ENCODE measurements at regions not wholly inside any gene's neighbourhood (a gene's known extent, or its start where the extent isn't known, plus 50 kb on each side); places are given as distances from the start of the nearest gene placed in this dataset.

DNA sequence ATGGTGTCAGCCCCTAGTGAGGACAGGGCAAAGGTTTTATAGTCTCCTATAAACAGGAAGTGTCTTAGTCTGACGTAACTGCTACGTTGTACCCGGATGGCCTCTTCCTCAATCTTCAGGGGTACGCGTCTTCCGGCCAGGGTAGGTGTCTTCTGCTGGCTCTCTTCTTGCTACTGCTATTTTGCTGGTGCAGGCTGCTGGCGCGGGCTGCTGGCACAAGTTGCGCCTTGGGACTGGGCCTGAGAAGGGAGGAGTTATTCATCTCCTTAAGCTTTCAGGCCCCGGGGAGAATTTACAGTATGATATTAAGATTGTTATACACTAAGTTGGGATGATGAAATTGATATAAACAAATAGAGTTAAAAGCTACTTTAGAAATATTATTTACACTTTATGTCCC lies 74.4 kb downstream of the HDGFL1 start:
- TF ChIP-seq TEAD1 (CRISPR knock-in tag; IDR thresholded peaks at IDR 0.05) = no peak
- TF ChIP-seq, protein P1, sequence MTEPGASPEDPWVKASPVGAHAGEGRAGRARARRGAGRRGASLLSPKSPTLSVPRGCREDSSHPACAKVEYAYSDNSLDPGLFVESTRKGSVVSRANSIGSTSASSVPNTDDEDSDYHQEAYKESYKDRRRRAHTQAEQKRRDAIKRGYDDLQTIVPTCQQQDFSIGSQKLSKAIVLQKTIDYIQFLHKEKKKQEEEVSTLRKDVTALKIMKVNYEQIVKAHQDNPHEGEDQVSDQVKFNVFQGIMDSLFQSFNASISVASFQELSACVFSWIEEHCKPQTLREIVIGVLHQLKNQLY (CRISPR knock-in tag; IDR thresholded peaks at IDR 0.05) = no peak
- TF ChIP-seq SMAD4 (CRISPR knock-in tag; IDR thresholded peaks at IDR 0.05) = no peak
- no peak for TF ChIP-seq SMAD3 (CRISPR knock-in tag; IDR thresholded peaks at IDR 0.05; ENCODE audit: borderline replicate concordance)
- no peak for TF ChIP-seq ATF1 (CRISPR knock-in tag; IDR thresholded peaks at IDR 0.05)
- TF ChIP-seq, protein P2, sequence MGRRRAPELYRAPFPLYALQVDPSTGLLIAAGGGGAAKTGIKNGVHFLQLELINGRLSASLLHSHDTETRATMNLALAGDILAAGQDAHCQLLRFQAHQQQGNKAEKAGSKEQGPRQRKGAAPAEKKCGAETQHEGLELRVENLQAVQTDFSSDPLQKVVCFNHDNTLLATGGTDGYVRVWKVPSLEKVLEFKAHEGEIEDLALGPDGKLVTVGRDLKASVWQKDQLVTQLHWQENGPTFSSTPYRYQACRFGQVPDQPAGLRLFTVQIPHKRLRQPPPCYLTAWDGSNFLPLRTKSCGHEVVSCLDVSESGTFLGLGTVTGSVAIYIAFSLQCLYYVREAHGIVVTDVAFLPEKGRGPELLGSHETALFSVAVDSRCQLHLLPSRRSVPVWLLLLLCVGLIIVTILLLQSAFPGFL (CRISPR knock-in tag; IDR thresholded peaks at IDR 0.05; ENCODE audit: borderline replicate concordance) = no peak
- ATAC-seq = no peak
- CTCF ChIA-PET = no interaction called here
- DNase-seq (ENCODE audit: low spot score) = no peak
- no peaks in the 10 kb centered on the region for H3K36me3 Mint-ChIP-seq
- POLR2A ChIA-PET = no interaction called here
- peaks cover 16% of the 10 kb centered on the region for H3K4me1 Mint-ChIP-seq
- no peak overlapping the region for H3K27ac Mint-ChIP-seq
- H3K27me3 Mint-ChIP-seq (ENCODE audit: low read depth) = no peaks in the 10 kb centered on the region
- H3K9me3 Mint-ChIP-seq = no peaks in the 10 kb centered on the region
- no peak overlapping the region for H3K4me3 Mint-ChIP-seq

- no peak for TF ChIP-seq SMAD4 (CRISPR knock-in tag; IDR thresholded peaks at IDR 0.05)
- no peak for TF ChIP-seq JUN (CRISPR knock-in tag; IDR thresholded peaks at IDR 0.05)
- no peak for TF ChIP-seq KAT7 (CRISPR knock-in tag; IDR thresholded peaks at IDR 0.05; ENCODE audit: borderline replicate concordance)
- TF ChIP-seq PRRX2 (CRISPR knock-in tag; IDR thresholded peaks at IDR 0.05) = no peak
- TF ChIP-seq, protein P3, sequence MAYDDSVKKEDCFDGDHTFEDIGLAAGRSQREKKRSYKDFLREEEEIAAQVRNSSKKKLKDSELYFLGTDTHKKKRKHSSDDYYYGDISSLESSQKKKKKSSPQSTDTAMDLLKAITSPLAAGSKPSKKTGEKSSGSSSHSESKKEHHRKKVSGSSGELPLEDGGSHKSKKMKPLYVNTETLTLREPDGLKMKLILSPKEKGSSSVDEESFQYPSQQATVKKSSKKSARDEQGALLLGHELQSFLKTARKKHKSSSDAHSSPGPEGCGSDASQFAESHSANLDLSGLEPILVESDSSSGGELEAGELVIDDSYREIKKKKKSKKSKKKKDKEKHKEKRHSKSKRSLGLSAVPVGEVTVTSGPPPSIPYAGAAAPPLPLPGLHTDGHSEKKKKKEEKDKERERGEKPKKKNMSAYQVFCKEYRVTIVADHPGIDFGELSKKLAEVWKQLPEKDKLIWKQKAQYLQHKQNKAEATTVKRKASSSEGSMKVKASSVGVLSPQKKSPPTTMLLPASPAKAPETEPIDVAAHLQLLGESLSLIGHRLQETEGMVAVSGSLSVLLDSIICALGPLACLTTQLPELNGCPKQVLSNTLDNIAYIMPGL (CRISPR knock-in tag; IDR thresholded peaks at IDR 0.05) = no peak
- no peak for TF ChIP-seq EMX1 (CRISPR knock-in tag; IDR thresholded peaks at IDR 0.05)
- TF ChIP-seq, protein P4, sequence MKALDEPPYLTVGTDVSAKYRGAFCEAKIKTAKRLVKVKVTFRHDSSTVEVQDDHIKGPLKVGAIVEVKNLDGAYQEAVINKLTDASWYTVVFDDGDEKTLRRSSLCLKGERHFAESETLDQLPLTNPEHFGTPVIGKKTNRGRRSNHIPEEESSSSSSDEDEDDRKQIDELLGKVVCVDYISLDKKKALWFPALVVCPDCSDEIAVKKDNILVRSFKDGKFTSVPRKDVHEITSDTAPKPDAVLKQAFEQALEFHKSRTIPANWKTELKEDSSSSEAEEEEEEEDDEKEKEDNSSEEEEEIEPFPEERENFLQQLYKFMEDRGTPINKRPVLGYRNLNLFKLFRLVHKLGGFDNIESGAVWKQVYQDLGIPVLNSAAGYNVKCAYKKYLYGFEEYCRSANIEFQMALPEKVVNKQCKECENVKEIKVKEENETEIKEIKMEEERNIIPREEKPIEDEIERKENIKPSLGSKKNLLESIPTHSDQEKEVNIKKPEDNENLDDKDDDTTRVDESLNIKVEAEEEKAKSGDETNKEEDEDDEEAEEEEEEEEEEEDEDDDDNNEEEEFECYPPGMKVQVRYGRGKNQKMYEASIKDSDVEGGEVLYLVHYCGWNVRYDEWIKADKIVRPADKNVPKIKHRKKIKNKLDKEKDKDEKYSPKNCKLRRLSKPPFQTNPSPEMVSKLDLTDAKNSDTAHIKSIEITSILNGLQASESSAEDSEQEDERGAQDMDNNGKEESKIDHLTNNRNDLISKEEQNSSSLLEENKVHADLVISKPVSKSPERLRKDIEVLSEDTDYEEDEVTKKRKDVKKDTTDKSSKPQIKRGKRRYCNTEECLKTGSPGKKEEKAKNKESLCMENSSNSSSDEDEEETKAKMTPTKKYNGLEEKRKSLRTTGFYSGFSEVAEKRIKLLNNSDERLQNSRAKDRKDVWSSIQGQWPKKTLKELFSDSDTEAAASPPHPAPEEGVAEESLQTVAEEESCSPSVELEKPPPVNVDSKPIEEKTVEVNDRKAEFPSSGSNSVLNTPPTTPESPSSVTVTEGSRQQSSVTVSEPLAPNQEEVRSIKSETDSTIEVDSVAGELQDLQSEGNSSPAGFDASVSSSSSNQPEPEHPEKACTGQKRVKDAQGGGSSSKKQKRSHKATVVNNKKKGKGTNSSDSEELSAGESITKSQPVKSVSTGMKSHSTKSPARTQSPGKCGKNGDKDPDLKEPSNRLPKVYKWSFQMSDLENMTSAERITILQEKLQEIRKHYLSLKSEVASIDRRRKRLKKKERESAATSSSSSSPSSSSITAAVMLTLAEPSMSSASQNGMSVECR (CRISPR knock-in tag; IDR thresholded peaks at IDR 0.05; ENCODE audit: borderline replicate concordance) = no peak
- no peak for TF ChIP-seq ESRRA (CRISPR knock-in tag; IDR thresholded peaks at IDR 0.05; ENCODE audit: borderline replicate concordance)
- TF ChIP-seq, protein P2 (CRISPR knock-in tag; IDR thresholded peaks at IDR 0.05; ENCODE audit: borderline replicate concordance) = no peak
- TF ChIP-seq, protein P5, sequence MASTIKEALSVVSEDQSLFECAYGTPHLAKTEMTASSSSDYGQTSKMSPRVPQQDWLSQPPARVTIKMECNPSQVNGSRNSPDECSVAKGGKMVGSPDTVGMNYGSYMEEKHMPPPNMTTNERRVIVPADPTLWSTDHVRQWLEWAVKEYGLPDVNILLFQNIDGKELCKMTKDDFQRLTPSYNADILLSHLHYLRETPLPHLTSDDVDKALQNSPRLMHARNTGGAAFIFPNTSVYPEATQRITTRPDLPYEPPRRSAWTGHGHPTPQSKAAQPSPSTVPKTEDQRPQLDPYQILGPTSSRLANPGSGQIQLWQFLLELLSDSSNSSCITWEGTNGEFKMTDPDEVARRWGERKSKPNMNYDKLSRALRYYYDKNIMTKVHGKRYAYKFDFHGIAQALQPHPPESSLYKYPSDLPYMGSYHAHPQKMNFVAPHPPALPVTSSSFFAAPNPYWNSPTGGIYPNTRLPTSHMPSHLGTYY (CRISPR knock-in tag; IDR thresholded peaks at IDR 0.05) = no peak
- TF ChIP-seq JAZF1 (CRISPR knock-in tag; IDR thresholded peaks at IDR 0.05) = no peak
- TF ChIP-seq ZNF423 (CRISPR knock-in tag; IDR thresholded peaks at IDR 0.05) = no peak
- no peak for TF ChIP-seq TEAD4 (CRISPR knock-in tag; IDR thresholded peaks at IDR 0.05)
- TF ChIP-seq ZNF138 (CRISPR knock-in tag; conservative IDR thresholded peaks at IDR 0.05) = no peak
- H3K36me3 Mint-ChIP-seq = no peaks in the 10 kb centered on the region
- ChIA-PET POLR2A (no interaction called here), CTCF (no interaction called here)
- H3K27me3 Mint-ChIP-seq (ENCODE audit: low read depth) = no peaks in the 10 kb centered on the region
- H3K4me3 Mint-ChIP-seq = no peak overlapping the region
- no peak for DNase-seq (ENCODE audit: low spot score)
- ATAC-seq = no peak
- no peaks in the 10 kb centered on the region for H3K9me3 Mint-ChIP-seq
- no peak overlapping the region for H3K27ac Mint-ChIP-seq
- peaks cover 24% of the 10 kb centered on the region for H3K4me1 Mint-ChIP-seq
Measured at GRCh38 chr6:22647719-22648118, 78.4 kb downstream of the HDGFL1 start.
